GM23338 (cell line): ENCODE measurements at regions not wholly inside any gene's neighbourhood (a gene's known extent, or its start where the extent isn't known, plus 50 kb on each side); places are given as distances from the start of the nearest gene placed in this dataset.

ENCODE experiments used
- CREB1 ChIP-seq: fragments of 250-450 bp; sonication (Bioruptor Pico); IDR thresholded peaks from 2 replicates; pipeline ENCODE4 v1.5.0; 2020; ENCODE audit warnings: low read depth, mild to moderate bottlenecking, moderate library complexity
- CTCF ChIP-seq, 2 experiments: fragments of 200-600 bp in 1 of 2; sonication (generic) in 1 of 2; conservative IDR thresholded peaks; 2 replicates each; pipeline versions ENCODE4 v1.5.1 to v1.6.1; 2016 to 2017; ENCODE audit warnings: antibody characterized with exemption in 2 of 2, low read depth in 2 of 2, mild to moderate bottlenecking in 2 of 2, moderate library complexity in 1 of 2
- EZH2 ChIP-seq: fragments of 200-600 bp; sonication (generic); IDR thresholded peaks from one replicate; pipeline ENCODE4 v1.8.0; 2017; ENCODE audit warnings: antibody characterized with exemption, mild to moderate bottlenecking, low read depth; ENCODE audit not compliant: unreplicated experiment
- EZH2phosphoT487 ChIP-seq: fragments of 200-600 bp; sonication (generic); IDR thresholded peaks from one replicate; pipeline ENCODE4 v1.8.1; 2018; ENCODE audit warnings: antibody characterized with exemption; ENCODE audit not compliant: unreplicated experiment
- JUNB ChIP-seq: IDR thresholded peaks from one replicate; pipeline ENCODE4 v1.6.1; 2016; ENCODE audit warnings: antibody characterized with exemption; ENCODE audit not compliant: unreplicated experiment
- POLR2AphosphoS5 ChIP-seq: IDR thresholded peaks from 2 replicates; pipeline ENCODE4 v1.6.1; 2016; ENCODE audit warnings: antibody characterized with exemption, low read depth
- STAT1 ChIP-seq: IDR thresholded peaks from one replicate; pipeline ENCODE4 v1.6.1; 2016; ENCODE audit warnings: antibody characterized with exemption; ENCODE audit not compliant: unreplicated experiment
- ZNF114 ChIP-seq: fragments of 250-450 bp; sonication (Bioruptor Pico); IDR thresholded peaks from 2 replicates; pipeline ENCODE4 v1.5.0; 2020; ENCODE audit warnings: mild to moderate bottlenecking, moderate library complexity
- ZNF331 ChIP-seq: fragments of 250-450 bp; sonication (Bioruptor Pico); IDR thresholded peaks from 2 replicates; pipeline ENCODE4 v1.5.0; 2020; ENCODE audit warnings: low read depth, mild to moderate bottlenecking, moderate library complexity
- TF ChIP-seq, protein P1 (sequence below): IDR thresholded peaks from 2 replicates; pipeline ENCODE4 v1.6.1; 2016; ENCODE audit warnings: antibody characterized with exemption
- TF ChIP-seq, protein P2 (sequence below): IDR thresholded peaks from one replicate; pipeline ENCODE4 v1.6.1; 2018; ENCODE audit warnings: antibody characterized with exemption; ENCODE audit not compliant: unreplicated experiment

DNA sequence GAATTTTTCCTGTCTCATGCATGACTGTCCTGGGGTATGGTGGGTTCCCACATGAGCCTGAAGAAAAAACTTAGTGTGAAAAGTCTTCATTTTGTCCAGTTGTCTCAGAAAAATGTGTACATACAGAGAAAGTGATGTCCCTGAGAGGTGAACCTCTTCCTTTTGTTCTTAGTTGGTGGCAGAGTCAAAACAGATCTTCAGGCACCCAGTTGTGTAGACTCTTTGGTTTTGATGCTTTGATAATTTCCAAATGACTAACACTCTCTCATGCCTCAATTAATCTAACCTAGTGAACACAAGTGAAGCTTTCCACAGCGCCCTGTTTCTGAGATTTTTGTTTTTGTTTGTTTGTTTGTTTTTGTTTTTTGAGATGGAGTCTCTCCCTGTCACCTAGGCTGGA lies 273.5 kb downstream of the PIK3C3 start:
- TF ChIP-seq POLR2AphosphoS5 (no peak), CTCF (conservative IDR thresholded peaks at IDR 0.05; ENCODE audit: low read depth in 2 of 2) (no peak), EZH2phosphoT487 (no peak), ZNF331 (CRISPR knock-in tag) (no peak), JUNB (no peak), EZH2 (no peak), CREB1 (CRISPR knock-in tag) (no peak), STAT1 (no peak), ZNF114 (CRISPR knock-in tag) (no peak)
- TF ChIP-seq, protein P1, sequence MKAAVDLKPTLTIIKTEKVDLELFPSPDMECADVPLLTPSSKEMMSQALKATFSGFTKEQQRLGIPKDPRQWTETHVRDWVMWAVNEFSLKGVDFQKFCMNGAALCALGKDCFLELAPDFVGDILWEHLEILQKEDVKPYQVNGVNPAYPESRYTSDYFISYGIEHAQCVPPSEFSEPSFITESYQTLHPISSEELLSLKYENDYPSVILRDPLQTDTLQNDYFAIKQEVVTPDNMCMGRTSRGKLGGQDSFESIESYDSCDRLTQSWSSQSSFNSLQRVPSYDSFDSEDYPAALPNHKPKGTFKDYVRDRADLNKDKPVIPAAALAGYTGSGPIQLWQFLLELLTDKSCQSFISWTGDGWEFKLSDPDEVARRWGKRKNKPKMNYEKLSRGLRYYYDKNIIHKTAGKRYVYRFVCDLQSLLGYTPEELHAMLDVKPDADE = no peak
- TF ChIP-seq, protein P2, sequence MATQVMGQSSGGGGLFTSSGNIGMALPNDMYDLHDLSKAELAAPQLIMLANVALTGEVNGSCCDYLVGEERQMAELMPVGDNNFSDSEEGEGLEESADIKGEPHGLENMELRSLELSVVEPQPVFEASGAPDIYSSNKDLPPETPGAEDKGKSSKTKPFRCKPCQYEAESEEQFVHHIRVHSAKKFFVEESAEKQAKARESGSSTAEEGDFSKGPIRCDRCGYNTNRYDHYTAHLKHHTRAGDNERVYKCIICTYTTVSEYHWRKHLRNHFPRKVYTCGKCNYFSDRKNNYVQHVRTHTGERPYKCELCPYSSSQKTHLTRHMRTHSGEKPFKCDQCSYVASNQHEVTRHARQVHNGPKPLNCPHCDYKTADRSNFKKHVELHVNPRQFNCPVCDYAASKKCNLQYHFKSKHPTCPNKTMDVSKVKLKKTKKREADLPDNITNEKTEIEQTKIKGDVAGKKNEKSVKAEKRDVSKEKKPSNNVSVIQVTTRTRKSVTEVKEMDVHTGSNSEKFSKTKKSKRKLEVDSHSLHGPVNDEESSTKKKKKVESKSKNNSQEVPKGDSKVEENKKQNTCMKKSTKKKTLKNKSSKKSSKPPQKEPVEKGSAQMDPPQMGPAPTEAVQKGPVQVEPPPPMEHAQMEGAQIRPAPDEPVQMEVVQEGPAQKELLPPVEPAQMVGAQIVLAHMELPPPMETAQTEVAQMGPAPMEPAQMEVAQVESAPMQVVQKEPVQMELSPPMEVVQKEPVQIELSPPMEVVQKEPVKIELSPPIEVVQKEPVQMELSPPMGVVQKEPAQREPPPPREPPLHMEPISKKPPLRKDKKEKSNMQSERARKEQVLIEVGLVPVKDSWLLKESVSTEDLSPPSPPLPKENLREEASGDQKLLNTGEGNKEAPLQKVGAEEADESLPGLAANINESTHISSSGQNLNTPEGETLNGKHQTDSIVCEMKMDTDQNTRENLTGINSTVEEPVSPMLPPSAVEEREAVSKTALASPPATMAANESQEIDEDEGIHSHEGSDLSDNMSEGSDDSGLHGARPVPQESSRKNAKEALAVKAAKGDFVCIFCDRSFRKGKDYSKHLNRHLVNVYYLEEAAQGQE = no peak
